OCI-LY3 (cell line): ENCODE measurements at regions not wholly inside any gene's neighbourhood (a gene's known extent, or its start where the extent isn't known, plus 50 kb on each side); places are given as distances from the start of the nearest gene placed in this dataset.

Experiments used
- CTCF ChIP-seq: fragments of 200-600, 300-600 bp; sonication (generic); IDR thresholded peaks from 2 replicates; pipeline ENCODE4 v1.5.1; 2014; ENCODE audit warnings: antibody characterized with exemption, low read length, low read depth
- EZH2phosphoT487 ChIP-seq: fragments of 200-600 bp; shearing (Covaris generic); IDR thresholded peaks from 2 replicates; pipeline ENCODE4 v1.6.1; 2018; ENCODE audit warnings: antibody characterized with exemption, mixed run types, low read depth

- TF ChIP-seq CTCF (no peak), EZH2phosphoT487 (no peak)
Observed at GRCh38 chr2:51301381-51301780, 269.4 kb upstream of the NRXN1 start.
